NCI-H2171 treated with DMSO at 0.1 percent for 48 hours (cell line): ENCODE measurements at regions not wholly inside any gene's neighbourhood (a gene's known extent, or its start where the extent isn't known, plus 50 kb on each side); places are given as distances from the start of the nearest gene placed in this dataset.
"Not testable (repeated sequence)": the region's sequence is repeated elsewhere in the genome, so short reads cannot be mapped to it uniquely, and the experiment has no call there.

Experiments used
- DNase-seq: peaks from one replicate; lab custom pipeline; 2025; lab: John Stamatoyannopoulos, UW

DNA sequence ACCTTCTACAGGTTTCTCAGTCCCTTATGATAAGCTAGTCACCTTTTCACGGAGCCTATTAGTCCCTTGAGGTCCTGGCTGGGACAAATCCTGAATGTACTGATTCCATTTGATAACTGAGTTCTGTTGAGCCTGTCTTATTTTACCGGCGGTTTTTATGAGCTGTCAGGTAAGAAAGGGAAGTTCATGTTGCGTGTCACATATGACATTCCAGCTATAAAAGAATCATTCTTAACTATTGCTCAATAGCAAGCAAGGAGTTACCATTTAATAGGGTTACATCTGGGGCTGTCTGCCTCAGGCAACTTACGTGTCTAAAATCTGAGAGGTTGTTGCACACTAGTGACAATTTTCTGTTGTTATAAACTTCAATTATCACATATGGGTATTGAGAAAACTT is 394.6 kb downstream of the TECRL start:
- DNase-seq: no peak

DNA sequence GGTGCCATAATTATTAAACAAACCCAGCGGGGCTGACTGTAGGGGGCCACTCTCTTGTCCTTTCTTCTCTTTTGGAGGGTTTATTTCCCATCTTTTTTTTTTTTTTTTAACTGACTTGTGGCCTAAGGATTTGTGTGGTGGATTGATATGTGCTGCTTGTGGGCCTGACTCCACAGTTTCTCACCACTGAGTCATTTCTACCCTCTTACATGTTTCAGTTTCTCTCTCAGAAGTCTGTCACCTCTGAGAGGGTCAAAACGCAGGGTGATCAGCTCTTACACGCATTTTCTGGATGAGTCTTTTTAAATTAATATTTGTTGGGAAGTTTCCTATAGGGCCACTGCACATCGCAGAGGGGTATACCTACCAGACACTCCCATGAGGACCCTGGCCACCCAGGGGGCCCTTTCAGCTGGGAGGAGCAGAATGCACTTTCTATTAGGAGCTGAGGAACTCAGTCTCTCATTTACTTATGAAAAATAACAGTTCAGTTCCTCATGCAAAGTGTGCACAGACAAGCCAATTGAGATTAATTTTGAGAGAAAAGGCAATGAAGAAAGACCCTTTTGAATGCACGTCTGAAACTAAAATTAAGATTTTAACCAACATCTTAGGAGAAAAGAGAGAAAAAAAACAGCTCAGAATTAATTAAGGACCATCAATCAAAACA is 407.9 kb downstream of the TECRL start:
- no peak for DNase-seq

DNA sequence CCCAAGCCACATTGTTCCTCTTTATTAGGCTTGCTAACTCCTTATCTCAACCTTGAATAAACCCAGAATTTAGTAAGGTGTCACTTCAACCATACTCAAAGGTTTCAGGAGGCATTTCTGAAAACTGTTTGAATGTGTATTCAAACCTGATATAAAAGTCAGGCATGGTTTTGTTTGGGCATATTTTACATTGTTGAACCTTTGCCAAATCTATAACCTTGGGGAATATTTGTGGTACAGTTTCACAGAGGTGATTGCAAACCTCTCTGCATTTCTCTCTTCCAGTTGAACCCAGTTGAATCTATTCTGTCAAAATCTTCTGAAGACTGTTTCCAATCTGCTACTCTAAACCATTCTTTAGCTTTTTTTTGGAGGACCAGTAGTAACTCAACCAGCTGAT is 409.0 kb downstream of the TECRL start:
- no peak for DNase-seq

DNA sequence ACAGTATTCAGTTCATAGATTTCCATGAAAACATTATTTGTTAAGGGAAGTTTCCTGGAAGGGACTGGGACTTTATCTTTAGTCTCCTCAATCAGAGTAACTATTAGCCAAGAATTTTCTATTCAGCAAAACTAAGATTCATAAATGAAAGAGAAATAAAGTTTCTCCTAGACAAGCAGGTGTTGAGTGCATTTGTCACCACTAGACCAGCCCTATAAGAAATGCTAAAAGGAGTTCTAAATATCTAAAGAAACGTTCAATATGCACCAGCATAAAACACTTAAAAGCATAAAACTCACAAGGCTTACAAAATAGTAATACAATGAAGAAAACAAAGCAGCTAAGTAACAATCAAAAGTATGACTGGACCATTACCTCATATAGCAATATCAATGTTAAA is 423.0 kb downstream of the TECRL start:
- no peak for DNase-seq

DNA sequence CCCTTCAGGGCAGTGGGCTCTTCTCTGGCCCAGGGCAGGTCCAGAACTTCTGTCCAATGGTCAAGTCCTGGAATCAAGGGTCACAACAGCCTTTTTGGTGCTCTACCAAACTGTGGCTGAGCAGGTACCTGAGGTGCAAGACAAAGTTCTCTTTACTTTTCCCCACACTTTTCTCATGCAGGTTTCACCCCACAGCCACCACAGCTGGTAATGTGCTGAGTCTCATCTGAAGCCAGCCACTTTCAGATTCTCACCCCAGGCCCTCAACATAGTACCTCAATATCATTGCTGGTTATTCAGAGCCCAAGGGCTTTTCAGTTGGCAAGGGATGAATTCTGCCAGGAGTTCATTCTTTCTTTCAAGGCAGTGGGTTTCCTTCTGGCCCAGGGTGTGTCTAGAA is 426.0 kb downstream of the TECRL start:
- no peak for DNase-seq

DNA sequence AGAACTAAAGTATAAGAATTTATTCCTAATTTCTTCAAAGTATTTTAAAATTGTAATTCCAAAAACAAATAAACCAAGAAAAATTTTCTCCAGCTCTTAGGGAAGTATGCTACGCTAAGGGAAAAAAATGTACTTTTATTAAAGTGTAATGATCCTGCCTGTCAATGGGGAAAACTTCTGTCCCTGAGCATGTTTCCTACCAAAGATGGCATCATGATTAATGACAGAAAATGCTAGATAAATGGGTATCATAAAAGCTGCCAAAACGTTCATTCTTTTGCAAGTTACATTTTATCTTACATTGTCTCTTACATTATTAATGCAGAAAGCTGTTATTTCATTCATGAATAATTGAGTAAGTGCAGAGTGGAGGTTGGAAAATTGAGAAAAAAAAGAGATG is 443.4 kb downstream of the TECRL start:
- no peak for DNase-seq

DNA sequence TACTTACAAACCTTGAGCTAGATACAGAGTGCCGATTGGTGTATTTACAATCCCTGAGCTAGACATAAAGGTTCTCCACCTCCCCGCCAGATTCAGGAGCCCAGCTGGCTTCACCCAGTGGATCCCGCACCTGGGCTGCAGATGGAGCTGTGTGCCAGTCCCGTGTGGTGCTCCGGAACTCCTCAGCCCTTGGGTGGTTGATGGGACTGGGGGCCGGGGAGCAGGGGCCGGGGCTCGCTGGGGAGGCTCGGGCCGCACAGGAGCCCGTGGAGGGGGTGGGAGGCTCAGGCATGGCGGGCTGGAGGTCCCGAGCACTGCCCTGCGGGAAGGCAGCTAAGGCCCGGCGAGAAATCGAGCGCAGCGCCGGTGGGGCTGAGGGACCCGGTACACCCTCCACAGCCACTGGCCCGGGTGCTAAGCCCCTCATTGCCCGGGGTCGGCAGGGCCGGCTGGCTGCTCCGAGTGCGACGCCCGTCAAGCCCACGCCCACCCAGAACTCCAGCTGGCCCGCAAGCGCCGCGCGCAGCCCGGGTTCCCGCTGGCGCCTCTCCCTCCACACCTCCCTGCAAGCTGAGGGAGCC is 466.5 kb downstream of the TECRL start:
- not testable (repeated sequence) for DNase-seq

DNA sequence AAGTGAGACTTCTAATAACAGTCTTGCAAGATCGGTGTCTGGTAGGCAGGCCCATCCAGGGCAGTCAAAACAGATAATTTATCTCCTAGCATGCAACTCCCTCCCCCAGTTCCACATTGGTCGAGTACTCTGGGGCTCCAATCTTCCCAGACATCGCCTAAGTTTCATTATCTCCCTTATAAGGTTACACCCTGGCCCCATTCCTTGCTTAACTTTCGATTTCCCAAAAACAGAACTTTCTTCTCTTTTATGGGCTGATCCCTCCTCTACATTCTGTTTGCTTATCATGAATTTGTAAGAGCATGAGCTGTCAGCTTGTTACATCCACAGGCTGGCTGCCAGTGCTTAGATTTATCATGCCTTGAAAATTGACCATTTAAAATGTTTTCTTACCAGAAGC is 471.3 kb downstream of the TECRL start:
- no peak for DNase-seq

DNA sequence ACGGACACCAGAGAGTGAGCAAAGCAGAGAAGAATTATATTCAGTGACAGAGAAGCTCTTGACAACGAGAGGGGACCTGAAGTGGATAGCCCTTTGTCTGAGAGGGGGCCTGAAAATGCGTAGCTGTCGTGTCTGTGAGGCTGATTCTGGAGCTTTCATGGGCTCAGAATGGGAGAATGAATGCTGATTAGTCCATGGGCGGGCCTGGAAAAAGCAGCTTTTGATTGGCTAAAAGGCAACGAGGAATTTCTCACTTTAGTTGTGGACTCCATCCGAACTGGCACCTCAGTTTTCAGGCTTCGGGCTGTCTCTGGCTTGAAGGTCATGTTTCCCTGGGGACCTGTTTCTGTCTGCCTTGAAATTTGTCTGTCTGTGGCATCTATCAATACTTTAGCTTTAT is 487.1 kb downstream of the TECRL start:
- no peak for DNase-seq

DNA sequence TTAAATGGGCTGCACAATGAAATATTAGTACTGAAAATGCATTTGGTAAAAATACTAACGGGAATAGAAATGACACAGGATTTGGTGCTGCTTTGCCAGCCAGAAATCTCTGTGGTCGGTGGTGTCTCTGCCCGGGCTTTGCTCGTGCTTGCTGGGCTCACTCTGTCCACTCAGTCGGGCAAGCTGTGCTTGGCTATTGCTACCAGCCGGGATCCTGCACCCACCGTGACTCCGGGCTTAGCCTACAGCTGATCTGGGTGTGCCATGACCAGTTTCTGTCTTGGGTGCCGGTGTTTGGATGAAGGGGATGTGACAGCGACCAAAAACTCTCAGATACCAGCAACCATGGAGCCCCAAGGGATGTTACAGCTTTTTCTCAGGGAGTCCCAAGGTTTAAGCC is 487.7 kb downstream of the TECRL start:
- DNase-seq: no peak

DNA sequence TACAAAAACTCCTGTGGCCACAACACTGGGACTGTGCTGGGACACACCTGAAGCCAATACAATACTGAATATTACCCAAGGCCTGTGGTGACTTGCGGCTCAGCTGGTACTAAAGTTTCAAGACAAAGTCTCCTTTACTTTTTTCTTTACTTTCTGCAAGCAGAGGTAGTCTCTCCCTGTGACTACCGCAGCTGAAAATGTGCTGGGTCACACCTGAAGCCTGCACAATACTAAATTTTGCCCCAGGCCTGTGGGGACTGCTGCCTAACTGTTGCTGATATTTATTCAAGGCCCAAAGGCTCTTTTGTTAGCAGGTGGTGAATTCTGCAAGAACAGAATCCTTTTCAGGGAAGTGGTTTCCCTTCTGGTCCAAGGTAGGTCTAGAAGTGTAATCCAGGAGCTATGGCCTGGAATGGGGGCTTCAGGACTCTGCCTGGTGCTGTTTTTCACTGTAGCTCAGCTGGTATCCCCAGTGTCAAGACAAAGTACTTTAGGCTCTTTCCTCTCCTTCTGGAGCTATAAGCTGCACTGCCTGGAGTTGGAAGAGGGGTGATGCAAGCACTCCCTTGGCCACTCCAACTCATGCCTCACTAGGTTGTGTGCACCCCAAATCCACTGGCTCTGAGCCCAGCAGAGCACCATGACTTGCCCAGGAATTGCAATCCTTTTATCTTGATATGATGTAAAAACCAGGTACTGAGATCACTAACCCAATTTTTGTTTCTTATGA is 489.4 kb downstream of the TECRL start:
- DNase-seq: no peak

DNA sequence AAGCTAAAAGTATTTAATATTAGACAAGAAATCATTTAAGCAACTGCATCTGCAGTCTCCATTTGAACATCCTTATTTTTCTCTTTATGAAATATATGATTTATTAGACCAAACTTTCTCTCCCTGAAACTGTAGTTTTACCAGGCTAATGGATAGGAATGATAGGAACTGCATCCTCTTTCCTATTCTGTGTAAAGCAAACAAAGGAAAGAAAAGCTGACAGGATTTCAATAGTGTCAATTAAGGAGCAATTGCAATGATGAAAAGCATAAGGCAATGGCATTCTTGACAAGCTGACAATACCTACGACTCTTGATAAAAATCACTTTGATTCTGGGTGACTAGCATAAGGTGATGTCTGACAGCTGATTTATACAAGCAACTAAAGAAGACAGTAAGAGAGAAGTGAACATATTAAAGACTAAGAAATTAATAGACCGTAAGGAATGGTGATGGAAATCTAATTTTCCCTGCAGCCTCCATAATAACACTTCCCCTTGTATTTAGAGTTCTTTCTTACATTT is 502.5 kb downstream of the TECRL start:
- DNase-seq: no peak

DNA sequence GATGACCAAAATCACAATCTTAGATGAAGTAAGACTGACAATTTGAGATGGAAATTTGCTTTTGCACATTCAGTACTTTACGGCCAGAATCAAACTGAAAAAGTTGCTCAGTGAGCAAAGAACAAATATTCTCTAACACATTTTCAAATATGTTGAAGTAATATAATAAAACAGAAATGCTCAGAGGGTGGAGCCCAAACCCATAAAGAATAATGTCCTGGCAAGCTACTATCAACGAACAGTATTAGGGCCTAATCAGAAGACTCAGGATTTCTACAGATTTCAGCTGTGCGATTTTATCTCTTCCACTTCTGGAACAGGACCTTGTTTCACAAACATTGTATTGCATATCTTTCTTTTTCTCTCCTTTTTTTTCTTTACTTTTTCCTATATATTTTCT is 505.0 kb downstream of the TECRL start:
- DNase-seq: no peak

DNA sequence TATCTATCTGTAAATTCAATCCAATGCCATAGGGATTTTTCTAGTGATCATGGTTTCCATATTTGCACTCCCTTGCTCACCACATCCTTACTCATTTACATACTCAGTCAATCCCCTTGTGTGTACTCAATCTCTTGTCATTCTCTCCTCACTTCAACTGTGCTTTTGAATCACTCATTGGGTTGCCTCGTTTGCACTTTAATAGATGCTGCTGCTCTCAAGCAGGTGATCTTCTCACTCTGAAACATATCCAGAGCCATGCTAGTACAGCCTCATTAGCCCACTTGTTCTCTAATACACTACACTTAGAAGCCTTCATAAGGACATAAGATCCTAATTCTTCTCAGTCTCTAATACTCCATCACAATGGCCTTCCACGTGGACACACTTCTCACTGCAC is 507.9 kb downstream of the TECRL start:
- no peak for DNase-seq

DNA sequence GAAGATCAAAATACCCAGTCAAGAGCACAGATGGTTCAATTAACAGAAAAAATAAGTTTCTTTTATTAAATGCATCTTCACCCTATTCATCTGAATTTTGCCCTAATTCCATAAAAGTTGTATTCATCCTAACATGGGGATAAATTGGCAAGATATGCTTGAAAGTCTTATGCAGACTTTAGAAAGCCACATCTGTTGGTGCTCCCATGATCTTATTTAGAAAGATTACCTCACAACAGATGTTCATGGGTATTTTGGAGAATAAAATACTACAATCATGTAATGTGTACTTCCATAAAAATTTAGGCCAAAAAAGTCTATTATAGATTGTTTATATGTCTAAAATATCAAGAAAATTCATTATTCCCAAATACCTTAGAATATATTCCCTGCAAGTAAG is 510.3 kb downstream of the TECRL start:
- DNase-seq: no peak

DNA sequence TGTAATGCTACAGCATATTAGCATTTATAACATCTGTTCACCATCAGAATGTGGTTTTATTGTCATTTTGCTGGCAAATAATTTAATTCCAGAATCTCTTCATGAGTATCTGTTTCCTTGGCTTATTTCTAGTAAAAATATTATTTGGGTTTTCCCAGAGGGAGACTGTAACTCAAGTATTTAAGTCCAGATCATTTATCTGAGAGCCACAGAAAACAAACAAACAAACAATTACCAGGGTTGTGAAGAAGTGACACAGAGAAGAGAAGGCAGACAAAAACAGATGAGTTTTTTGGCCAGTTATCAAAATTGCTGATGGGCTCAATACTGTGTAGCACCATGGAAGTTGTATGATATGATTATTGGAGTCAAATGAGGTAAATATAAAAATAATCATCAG is 515.1 kb downstream of the TECRL start:
- DNase-seq: no peak

DNA sequence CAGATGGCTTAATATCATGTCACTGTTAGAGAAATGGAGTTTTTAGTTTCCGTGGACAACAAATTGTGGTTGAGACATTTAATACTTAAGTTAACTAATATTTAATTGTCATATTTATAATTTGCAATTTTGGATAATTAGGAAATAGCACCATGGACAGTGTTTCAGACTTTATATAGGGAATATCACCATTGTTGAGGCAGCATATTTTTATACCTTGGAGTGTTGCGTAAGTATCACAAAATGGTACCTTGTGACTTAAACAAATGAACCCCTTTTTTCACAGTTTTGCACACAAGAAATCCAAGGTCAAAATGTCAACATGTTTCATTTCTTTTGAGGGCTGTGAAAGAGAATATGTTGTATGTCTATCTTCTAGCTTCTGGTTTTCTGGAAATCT is 539.9 kb downstream of the TECRL start:
- no peak for DNase-seq

DNA sequence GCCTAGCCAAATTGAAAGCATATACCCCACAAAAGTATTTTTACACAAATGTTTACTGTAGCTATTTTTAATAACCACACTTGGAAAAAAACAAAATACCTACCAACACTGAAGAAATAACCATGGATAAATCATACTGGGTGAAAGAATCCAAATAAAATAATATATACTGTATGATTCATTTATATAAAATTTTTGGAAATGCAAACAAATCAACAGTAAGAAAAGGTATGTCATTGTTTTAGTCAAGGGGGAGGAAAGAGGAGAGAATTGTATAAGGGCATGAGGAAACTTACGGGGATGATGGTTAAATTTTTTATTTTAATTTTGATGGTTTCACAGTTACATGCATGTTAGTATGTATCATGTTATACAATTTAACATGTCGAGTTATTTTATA is 557.8 kb downstream of the TECRL start:
- no peak for DNase-seq

DNA sequence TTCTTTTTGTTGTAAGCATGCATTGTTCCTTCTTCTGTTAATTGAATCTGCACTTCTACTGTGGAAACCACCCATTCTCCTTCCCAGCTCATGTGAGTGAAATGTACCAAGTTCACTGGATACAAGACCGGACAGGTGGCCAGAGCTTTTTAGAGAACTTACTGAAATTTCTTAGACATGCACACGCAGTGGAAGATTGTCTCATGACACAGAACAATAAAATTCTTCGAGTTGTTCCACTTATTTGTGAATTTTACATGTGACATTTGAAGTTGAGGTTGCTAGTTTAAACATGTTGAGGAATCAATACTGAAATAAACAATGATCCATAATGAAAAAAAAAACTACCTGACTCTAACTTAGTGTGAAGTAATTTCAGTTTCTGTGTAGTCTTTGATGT is 568.0 kb downstream of the TECRL start:
- no peak for DNase-seq

DNA sequence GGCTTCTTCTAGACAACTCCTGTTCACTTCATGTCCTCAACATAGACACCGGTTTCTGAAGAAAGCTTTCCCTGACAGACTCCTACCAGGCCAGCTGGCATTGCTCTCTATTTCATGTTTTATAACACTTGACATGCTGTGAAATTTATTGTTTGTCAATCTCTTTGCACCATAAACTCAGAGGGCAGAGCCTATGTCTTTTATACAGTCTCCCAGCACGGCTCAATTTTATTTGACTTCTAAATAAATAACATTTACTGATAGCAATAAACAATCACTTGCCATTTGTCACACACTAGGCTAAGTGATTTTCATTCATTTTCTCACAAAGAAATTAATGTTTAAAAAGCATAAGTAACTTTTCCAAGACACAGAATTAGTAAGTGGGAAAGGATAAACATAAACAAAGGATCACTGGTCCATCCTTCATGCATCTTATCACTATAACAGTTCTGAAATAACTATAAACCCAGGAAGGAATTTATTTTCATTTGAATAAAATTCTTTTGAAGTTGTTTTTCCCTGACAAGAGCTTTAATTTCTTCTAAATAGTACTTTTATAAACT is 577.6 kb downstream of the TECRL start:
- DNase-seq: no peak

DNA sequence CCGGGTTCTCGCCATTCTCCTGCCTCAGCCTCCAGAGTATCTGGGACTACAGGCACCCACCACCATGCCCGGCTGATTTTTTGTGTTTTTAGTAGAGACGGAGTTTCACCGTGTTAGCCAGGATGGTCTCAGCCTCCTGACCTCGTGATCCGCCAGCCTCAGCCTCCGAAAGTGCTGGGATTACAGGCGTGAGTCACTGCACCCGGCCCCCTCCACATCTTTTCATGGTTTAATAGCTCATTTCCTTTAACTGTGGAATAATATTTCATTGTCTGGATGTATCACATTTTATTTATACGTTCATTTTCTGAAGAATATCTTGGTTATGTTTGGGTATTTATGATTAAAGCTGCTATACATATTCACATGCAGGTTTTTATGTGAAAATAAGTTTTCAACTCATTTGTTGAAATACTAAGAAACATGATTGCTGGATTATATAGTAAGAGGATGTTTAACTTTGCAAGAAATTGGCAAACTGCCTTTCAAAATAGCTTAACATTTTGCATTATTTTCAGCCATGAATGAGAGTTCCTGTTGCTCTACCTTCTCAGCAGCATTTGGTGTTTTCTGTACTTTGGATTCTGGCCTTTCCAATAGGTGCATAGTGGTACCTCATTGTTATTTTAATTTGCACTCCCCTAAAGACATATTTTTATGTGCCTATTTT is 591.9 kb downstream of the TECRL start:
- no peak for DNase-seq

DNA sequence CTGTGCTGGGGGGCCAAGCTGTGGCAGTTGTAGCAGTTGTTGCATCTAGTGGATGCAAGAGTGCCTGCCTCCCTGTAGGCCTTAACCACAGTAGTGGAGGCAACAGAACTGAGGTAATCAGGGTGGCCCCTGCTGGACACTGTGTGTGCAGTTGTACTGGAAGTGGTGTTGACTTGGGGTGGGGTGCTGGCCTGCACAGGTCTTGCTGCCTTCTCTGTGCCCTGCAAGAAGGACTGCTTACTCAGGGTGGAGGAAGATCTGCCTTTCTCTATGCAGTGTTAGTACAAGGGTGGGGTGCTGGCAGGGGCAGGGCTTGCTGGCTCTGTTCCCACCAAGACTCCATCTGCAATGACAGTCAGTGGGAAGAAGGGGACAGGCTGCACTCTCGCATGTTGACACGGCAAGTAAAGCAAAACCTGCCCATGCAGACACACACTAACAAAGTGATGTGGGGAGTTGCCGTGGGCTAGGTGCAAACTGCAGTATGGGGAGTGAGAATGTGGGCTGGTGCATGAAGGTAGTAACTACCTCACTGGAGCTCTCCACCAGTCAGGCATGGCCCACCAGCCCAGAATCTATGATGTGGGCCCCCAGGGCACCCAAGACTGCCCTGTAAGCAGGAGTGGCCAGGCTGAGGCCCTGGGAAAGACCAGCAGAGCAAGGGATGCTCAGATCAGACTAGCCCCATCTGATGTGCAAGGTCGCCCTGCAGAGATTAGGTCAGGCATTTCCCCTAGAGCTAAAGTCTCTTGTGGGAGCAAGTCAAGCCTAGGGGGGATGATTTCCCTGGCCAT is 594.9 kb downstream of the TECRL start:
- no peak for DNase-seq
